Mesenchymal stem cell (in vitro differentiated cells and primary cell): ENCODE measurements at regions not wholly inside any gene's neighbourhood (a gene's known extent, or its start where the extent isn't known, plus 50 kb on each side); places are given as distances from the start of the nearest gene placed in this dataset.

Experiments
- DNase-seq: peaks from one replicate; pipeline ENCODE4 v3.0.0-alpha.2; 2013
- H2AFZ ChIP-seq: one replicate; pipeline ENCODE4 v1.6.1; 2013; ENCODE audit warnings: low read depth, mild to moderate bottlenecking, control low read depth, inconsistent platforms, low read length, moderate library complexity
- H2AK5ac ChIP-seq: 2 replicates; pipeline ENCODE4 v1.6.1; 2013; ENCODE audit warnings: low read length, moderate library complexity, mild to moderate bottlenecking, inconsistent platforms; ENCODE audit not compliant: severe bottlenecking
- H2BK120ac ChIP-seq: one replicate; pipeline ENCODE4 v1.6.1; 2013; ENCODE audit warnings: low read depth, mild to moderate bottlenecking, inconsistent platforms, low read length, moderate library complexity
- H2BK12ac ChIP-seq, 2 experiments: one replicate each; pipeline ENCODE4 v1.6.1; 2013; ENCODE audit warnings: inconsistent platforms in 2 of 2, low read length in 2 of 2, mild to moderate bottlenecking in 2 of 2, moderate library complexity in 2 of 2, control low read depth in 1 of 2
- H2BK15ac ChIP-seq: one replicate; pipeline ENCODE4 v1.6.1; 2013; ENCODE audit warnings: mild to moderate bottlenecking, low read depth, inconsistent platforms; ENCODE audit not compliant: poor library complexity, severe bottlenecking
- H2BK5ac ChIP-seq: 2 replicates; pipeline ENCODE4 v1.6.1; 2013; ENCODE audit warnings: low read depth, mild to moderate bottlenecking, low read length, control low read depth, inconsistent platforms; ENCODE audit not compliant: poor library complexity, severe bottlenecking
- H3K14ac ChIP-seq, 2 experiments: one replicate each; pipeline ENCODE4 v1.6.1; 2013; ENCODE audit warnings: inconsistent platforms in 2 of 2, low read length in 2 of 2, control low read depth in 1 of 2, mild to moderate bottlenecking in 1 of 2, moderate library complexity in 1 of 2
- H3K18ac ChIP-seq, 2 experiments: one replicate each; pipeline ENCODE4 v1.6.1; 2013; ENCODE audit warnings: inconsistent platforms in 2 of 2, low read length in 2 of 2, control low read depth in 1 of 2, low read depth in 1 of 2, mild to moderate bottlenecking in 1 of 2
- H3K23ac ChIP-seq, 2 experiments: one replicate each; pipeline ENCODE4 v1.6.1; 2013; ENCODE audit warnings: inconsistent platforms in 2 of 2, low read length in 2 of 2, mild to moderate bottlenecking in 2 of 2, moderate library complexity in 2 of 2, control low read depth in 1 of 2
- H3K27ac ChIP-seq: 2 replicates; pipeline ENCODE4 v1.5.1; 2013; ENCODE audit warnings: mild to moderate bottlenecking, moderate library complexity, low read length, control low read depth, inconsistent platforms; ENCODE audit not compliant: poor library complexity, severe bottlenecking
- H3K27me3 ChIP-seq, 2 experiments: 2 replicates each; pipeline versions ENCODE4 v1.6.1 to v1.7.0; 2013; ENCODE audit warnings: low read length in 2 of 2, mild to moderate bottlenecking in 2 of 2, moderate library complexity in 2 of 2, control low read depth in 1 of 2, inconsistent platforms in 1 of 2; ENCODE audit not compliant: control insufficient read depth in 1 of 2, insufficient read depth in 1 of 2
- H3K36me3 ChIP-seq, 2 experiments: 2 replicates each; pipeline versions ENCODE4 v1.6.1 to v1.7.0; 2013; ENCODE audit warnings: low read length in 2 of 2, control low read depth in 1 of 2, inconsistent platforms in 1 of 2, low read depth in 1 of 2, mild to moderate bottlenecking in 1 of 2; ENCODE audit not compliant: insufficient read depth in 2 of 2, control insufficient read depth in 1 of 2
- H3K4ac ChIP-seq, 2 experiments: one replicate each; pipeline ENCODE4 v1.6.1; 2013; ENCODE audit warnings: inconsistent platforms in 2 of 2, low read length in 2 of 2, mild to moderate bottlenecking in 2 of 2, moderate library complexity in 2 of 2, control low read depth in 1 of 2, low read depth in 1 of 2
- H3K4me1 ChIP-seq: 2 replicates; pipeline ENCODE4 v1.6.1; 2013; ENCODE audit warnings: low read depth, low read length, control low read depth; ENCODE audit not compliant: control insufficient read depth, insufficient read depth
- H3K4me2 ChIP-seq: 2 replicates; pipeline ENCODE4 v1.6.1; 2013; ENCODE audit warnings: low read length, mild to moderate bottlenecking, inconsistent platforms; ENCODE audit not compliant: poor library complexity, severe bottlenecking
- H3K4me3 ChIP-seq, 2 experiments: 2 replicates each; pipeline versions ENCODE4 v1.5.1 to v1.7.0; 2013; ENCODE audit warnings: low read length in 2 of 2, mild to moderate bottlenecking in 2 of 2, control low read depth in 1 of 2, low read depth in 1 of 2; ENCODE audit not compliant: insufficient read depth in 1 of 2
- H3K79me1 ChIP-seq: replicated peaks from 2 replicates; pipeline ENCODE4 v1.6.1; 2013; ENCODE audit warnings: mild to moderate bottlenecking, control low read depth, low read length, inconsistent platforms; ENCODE audit not compliant: poor library complexity, severe bottlenecking
- H3K9ac ChIP-seq: 2 replicates; pipeline ENCODE4 v1.7.0; 2013; ENCODE audit warnings: mild to moderate bottlenecking, low read length, moderate library complexity
- H3K9me3 ChIP-seq: 2 replicates; pipeline ENCODE4 v1.7.0; 2013; ENCODE audit warnings: mild to moderate bottlenecking, low read length; ENCODE audit not compliant: control insufficient read depth
- H4K8ac ChIP-seq: one replicate; pipeline ENCODE4 v1.6.1; 2013; ENCODE audit warnings: inconsistent platforms, mild to moderate bottlenecking, low read length, moderate library complexity
- H4K91ac ChIP-seq: one replicate; pipeline ENCODE4 v1.6.1; 2013; ENCODE audit warnings: mild to moderate bottlenecking, low read length, inconsistent platforms
- WGBS: methylation state at CpG from one replicate; pipeline ENCODE4 v1.1.7; 2013; ENCODE audit warnings: mixed read lengths; 5-methylcytosine and 5-hydroxymethylcytosine counted together

DNA sequence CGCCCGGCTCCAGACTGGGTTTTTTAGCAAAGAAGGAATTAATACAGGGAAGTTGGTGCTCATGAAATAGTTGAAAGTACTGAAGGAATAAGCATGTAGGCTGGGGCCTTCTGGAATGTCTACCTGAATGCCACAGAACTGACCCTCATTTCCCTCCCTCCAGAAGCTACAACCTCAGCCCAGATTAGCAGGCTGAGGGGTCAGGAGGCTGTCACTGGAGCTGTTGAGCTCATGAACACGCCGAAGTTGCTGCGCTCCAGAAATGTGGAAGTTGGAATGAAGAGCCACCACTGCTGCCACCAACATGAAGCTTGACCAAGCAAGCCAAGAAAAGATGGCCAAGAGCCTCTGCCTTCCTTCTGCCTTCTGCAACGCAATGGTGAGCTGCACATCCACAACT is 52.2 kb upstream of the KMT2E start:
- 100% methylated on average over 6 of the region's 6 CpGs for WGBS
- H3K4me1 ChIP-seq: peaks cover 8% of the 10 kb centered on the region
- no peak overlapping the region for H4K91ac ChIP-seq
- H3K27me3 ChIP-seq: no peaks in the 10 kb centered on the region
- H3K23ac ChIP-seq: peak overlapping the region in 1 of 2 experiments; percentile 67
- no peak overlapping the region for H2BK15ac ChIP-seq
- H2AK5ac ChIP-seq: no peak overlapping the region
- H3K18ac ChIP-seq: peak overlapping the region in 1 of 2 experiments; percentile 23
- H2BK12ac ChIP-seq: peak overlapping the region in 1 of 2 experiments; percentile 15
- H4K8ac ChIP-seq: peak overlapping the region; percentile 22
- H3K36me3 ChIP-seq: peaks cover 0 to 3% of the 10 kb centered on the region in 2 experiments
- no peaks in the 10 kb centered on the region for H3K79me1 ChIP-seq
- no peak overlapping the region for H3K14ac ChIP-seq
- H3K9me3 ChIP-seq: no peaks in the 10 kb centered on the region
- H2AFZ ChIP-seq: no peak overlapping the region
- no peak overlapping the region for H3K9ac ChIP-seq
- no peak for DNase-seq
- H3K4me3 ChIP-seq: no peak overlapping the region
- H2BK5ac ChIP-seq: no peak overlapping the region
- no peak overlapping the region for H3K4me2 ChIP-seq
- H2BK120ac ChIP-seq: no peak overlapping the region
- H3K27ac ChIP-seq: no peak overlapping the region
- peak overlapping the region in 1 of 2 experiments; percentile 11 for H3K4ac ChIP-seq

DNA sequence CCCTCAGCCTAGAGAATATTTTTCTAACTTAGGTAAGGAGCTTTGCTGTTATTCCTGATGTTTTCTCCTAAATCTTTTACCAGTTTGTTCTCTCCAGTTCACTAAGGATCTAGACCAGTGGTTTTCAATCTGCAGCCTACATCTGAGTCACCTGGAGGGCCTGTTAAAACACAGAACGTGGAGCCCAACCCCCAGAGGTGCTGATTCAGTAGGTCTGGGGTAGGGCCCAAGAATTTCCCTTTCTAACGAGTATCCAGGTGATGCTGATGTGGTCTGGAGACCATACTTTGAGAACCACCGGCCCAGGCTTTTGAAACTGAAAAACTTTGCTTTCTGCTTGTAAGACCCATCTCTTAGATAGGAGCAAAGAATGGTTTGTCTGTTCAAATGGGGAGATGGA is 51.2 kb upstream of the KMT2E start:
- no peaks in the 10 kb centered on the region for H3K9me3 ChIP-seq
- no peak overlapping the region for H3K4me3 ChIP-seq
- 79% methylated on average over 3 of the region's 3 CpGs for WGBS
- H3K23ac ChIP-seq: no peak overlapping the region
- peak overlapping the region; percentile 53 for H3K9ac ChIP-seq
- no peak for DNase-seq
- H4K91ac ChIP-seq: no peak overlapping the region
- peaks cover 0 to 3% of the 10 kb centered on the region in 2 experiments for H3K36me3 ChIP-seq
- no peak overlapping the region for H3K18ac ChIP-seq
- no peak overlapping the region for H4K8ac ChIP-seq
- H3K27me3 ChIP-seq: no peaks in the 10 kb centered on the region
- H3K27ac ChIP-seq: no peak overlapping the region
- no peaks in the 10 kb centered on the region for H3K79me1 ChIP-seq
- H2BK12ac ChIP-seq: no peak overlapping the region
- H3K4me1 ChIP-seq: peaks cover 10% of the 10 kb centered on the region
- no peak overlapping the region for H2AK5ac ChIP-seq
- H2BK5ac ChIP-seq: no peak overlapping the region
- H2AFZ ChIP-seq: no peak overlapping the region
- H2BK15ac ChIP-seq: no peak overlapping the region
- H2BK120ac ChIP-seq: no peak overlapping the region
- no peak overlapping the region for H3K4me2 ChIP-seq
- H3K14ac ChIP-seq: no peak overlapping the region
- H3K4ac ChIP-seq: no peak overlapping the region

DNA sequence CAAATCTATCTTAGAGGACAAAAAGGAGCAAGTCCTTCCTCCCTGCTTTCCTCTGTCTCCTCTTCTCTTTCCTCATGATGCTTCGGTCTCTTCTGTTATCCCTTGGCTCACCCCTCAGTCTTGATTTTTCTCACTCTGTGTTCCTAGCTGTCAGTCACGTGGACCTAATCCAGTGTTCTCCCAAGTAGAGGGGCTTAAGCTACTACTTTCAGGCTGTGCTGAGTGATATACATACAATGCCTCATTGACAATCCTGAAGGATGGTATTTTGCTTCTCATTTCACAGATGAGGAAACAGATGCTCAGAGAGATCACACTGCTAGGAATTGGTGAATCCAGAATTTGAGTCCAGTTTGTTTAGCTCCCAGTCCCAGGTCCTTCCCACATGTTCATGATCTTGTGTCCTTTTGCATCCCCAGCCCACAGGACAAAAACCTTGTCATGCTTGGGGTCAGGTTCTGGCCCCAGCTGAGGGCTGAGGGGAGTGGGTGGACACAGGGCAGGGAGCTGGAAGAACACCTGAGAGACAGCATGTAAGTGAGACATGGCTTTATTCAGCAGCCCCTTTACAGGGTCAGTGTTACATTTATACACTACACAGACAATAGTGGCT is 50.5 kb upstream of the KMT2E start:
- Histone ChIP-seq H3K79me1 (no peaks in the 10 kb centered on the region), H4K8ac (no peak overlapping the region), H3K27me3 (no peaks in the 10 kb centered on the region), H3K18ac (peak overlapping the region; percentile 49 to 61), H3K4me2 (no peak overlapping the region), H2BK15ac (no peak overlapping the region), H4K91ac (no peak overlapping the region), H3K36me3 (peaks cover 0 to 3% of the 10 kb centered on the region in 2 experiments), H3K27ac (no peak overlapping the region), H2BK5ac (no peak overlapping the region), H3K4ac (peak overlapping the region in 1 of 2 experiments; percentile 47), H2BK12ac (peak overlapping the region; percentile 31 to 92), H3K14ac (no peak overlapping the region), H3K9me3 (no peaks in the 10 kb centered on the region), H3K4me3 (no peak overlapping the region), H3K23ac (no peak overlapping the region), H2AK5ac (peak overlapping the region; percentile 31), H2AFZ (no peak overlapping the region), H2BK120ac (no peak overlapping the region), H3K4me1 (peaks cover 9% of the 10 kb centered on the region), H3K9ac (peak overlapping the region; percentile 53)
- DNase-seq: no peak
- WGBS: 93% methylated on average over 2 of the region's 2 CpGs

DNA sequence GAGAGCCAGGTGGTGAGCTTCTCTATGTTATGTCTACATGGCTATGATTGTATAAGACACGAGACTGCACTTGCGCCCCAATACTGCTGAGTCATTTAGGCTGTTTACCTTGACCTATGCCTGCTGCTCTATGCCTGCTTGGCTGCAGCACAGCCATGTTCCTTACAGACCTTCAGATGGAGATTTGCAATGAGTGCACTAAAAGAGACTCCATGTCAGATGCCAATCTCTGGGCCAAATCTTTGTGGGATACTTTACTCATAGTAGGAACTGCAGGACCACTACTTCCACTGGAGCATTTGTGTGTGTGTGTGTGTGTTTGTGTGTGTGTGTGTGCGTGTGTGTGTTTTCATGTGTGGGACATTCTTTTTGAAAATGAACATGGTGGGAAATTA is 50.0 kb upstream of the KMT2E start:
- DNase-seq: peak; percentile 89
- Histone ChIP-seq H3K27ac (no peak overlapping the region), H3K18ac (peak overlapping the region; percentile 63 to 64), H2BK5ac (no peak overlapping the region), H3K9me3 (no peaks in the 10 kb centered on the region), H3K27me3 (no peaks in the 10 kb centered on the region), H2AFZ (peak overlapping the region; percentile 57), H4K8ac (peak overlapping the region; percentile 25), H2BK12ac (peak overlapping the region; percentile 14 to 92), H3K23ac (no peak overlapping the region), H2BK120ac (no peak overlapping the region), H3K4me3 (no peak overlapping the region), H3K4me1 (peaks cover 9% of the 10 kb centered on the region), H3K79me1 (no peaks in the 10 kb centered on the region), H3K14ac (no peak overlapping the region), H4K91ac (no peak overlapping the region), H2AK5ac (no peak overlapping the region), H3K36me3 (peaks cover 0 to 3% of the 10 kb centered on the region in 2 experiments), H3K9ac (no peak overlapping the region), H3K4ac (peak overlapping the region in 1 of 2 experiments; percentile 76), H2BK15ac (no peak overlapping the region), H3K4me2 (no peak overlapping the region)
- 63% methylated on average over 2 of the region's 3 CpGs for WGBS
